NCI-H1417 (cell line): ENCODE measurements at regions not wholly inside any gene's neighbourhood (a gene's known extent, or its start where the extent isn't known, plus 50 kb on each side); places are given as distances from the start of the nearest gene placed in this dataset.

Source experiments
- DNase-seq, 3 experiments: peaks; one replicate each; lab custom pipeline; 2025; lab: John Stamatoyannopoulos, UW

DNA sequence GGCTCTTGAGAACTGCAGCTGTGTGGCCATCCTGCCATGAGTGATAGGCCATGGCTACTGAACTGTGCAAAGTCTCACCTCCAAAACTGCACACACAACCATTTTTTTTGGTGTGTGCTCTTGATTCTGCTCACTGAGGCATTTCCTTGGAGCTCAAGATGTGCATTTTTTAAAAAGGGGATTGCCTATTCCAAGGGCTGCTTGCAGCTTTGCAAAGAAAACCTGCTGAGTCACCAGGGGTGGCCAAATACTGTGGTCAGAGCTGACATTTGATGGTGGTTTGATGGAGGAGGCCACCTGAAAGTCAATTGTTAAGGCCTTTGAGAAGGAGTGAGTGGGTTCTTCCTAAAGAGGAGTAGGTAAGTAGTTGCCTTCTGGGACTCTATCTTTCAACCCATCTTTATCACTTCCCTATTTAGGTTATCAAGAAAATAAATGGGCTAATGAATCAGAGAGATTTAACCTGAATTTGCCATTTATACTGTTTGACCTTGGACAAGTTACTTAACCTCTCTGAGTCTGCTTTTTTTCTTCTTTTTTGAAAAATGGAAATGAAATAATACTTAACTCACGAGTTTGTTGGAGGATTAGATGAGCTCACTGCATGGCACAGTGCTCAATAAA is 87.9 kb downstream of the CHST2 start:
- DNase-seq = peak in 2 of 3 experiments; percentile 19 to 47

DNA sequence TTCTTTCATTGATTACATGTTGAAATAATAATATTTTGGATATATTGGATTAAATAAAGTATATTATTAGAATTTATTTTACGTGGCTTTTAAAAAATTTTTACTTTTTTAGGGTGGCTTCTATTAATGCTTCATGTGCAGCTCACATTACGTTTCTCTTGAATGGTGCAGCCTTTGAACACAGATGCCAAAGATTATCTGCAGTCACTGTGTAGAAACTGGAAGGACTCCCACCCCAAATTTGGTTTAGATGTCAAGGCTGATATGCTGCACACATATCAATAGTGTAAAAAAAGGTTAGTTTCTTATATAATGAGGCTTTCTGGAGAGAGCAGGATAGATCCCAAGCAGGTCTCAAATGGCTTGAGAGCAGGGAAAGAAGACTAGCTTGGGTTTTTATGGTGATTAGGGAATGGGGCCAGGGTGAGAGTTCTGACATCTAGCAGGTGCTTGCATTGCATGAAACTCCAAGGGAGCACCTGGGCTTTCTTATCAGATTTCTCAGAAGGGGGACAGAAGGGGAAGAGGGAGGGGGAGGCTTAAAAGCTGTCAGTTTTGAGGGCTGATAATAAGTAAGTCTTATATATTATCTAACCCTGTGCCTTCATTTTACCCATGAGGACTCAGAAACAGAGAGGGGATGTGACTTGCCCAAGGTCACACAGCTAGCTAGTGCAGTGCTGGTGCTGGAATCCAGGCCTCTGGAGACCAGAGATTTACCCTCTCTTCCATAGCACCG is 89.6 kb downstream of the CHST2 start:
- DNase-seq = no peak

DNA sequence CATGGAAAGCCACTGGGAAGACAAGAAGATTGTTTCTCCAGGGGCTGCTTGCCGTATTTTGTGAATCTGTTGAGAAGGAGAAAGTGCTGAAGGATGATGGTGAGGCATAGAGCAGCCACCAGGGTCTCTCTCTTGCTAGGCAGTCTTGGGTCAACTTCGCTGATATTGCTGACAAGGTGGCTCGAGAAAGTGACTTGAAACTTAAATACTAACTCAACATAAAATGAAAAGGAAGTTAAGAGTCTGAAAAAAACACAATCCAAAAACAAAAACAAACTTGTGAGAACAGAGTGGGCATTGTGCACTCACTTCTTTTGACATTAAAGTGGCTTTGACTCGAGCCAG is 90.1 kb downstream of the CHST2 start:
- no peak for DNase-seq

DNA sequence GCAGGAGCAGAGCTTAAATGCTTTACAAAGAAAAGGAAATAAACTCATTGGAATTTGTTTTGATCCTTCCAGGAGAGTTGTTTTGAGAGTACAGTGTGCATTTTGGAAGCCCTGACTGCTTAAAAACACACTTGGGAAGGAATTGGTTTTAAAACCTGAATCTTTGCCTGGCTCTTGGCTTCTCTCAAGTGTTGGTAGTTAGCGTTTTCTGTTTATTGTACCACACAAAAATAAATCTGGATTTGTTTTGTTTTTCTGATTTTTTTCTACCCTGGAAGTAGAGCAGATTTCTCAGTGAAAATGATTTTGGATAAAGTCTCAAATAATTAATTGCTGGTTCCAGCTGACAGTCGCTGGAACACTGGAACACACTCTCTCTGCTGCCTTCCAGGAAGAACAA is 90.6 kb downstream of the CHST2 start:
- no peak for DNase-seq

DNA sequence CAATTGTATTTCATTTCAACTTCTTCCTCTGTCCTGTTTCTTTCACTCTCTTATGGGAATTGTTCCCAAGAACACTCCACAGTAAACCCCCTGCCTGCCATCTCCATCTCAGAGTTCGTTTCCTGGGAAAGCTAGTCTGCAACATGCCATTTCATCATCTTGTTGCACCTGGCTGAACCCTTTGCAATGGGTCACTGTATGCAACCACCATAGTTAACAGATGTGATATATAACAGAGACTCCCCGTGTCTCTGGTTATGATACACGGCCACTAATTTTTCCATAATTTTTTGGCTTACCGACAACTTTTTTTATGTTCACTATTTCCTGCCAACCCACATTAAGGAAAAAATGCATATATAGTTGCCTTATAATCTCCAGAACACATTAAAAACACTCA is 95.5 kb downstream of the CHST2 start:
- no peak for DNase-seq
